Ovary (tissue), 3 donors: ENCODE measurements at regions not wholly inside any gene's neighbourhood (a gene's known extent, or its start where the extent isn't known, plus 50 kb on each side); places are given as distances from the start of the nearest gene placed in this dataset.

ENCODE experiments used
- EP300 ChIP-seq: sonication (generic); formaldehyde crosslinking; IDR thresholded peaks from one replicate; pipeline ENCODE4 v1.6.1; 2017; ENCODE audit warnings: antibody characterized with exemption
- POLR2A ChIP-seq: fragments of 450-650 bp; IDR thresholded peaks from one replicate; pipeline ENCODE4 v1.6.1; 2017; ENCODE audit warnings: antibody characterized with exemption, mild to moderate bottlenecking, moderate library complexity
- TF ChIP-seq, protein P1 (sequence below), 3 donors: fragments of 450-650 bp in 2 of 3; fragments of 200-600 bp in 1 of 3; IDR thresholded peaks; one replicate each; pipeline versions ENCODE4 v1.5.1 to v1.8.0; 2016 to 2022; ENCODE audit warnings: antibody characterized with exemption in 3 of 3, mild to moderate bottlenecking in 1 of 3
- donor health status: DM: no; HTN: no; CAD: no.

GRCh38 chr17:62895320-62896301 is 70.4 kb upstream of the TANC2 start:
- TF ChIP-seq, protein P1, sequence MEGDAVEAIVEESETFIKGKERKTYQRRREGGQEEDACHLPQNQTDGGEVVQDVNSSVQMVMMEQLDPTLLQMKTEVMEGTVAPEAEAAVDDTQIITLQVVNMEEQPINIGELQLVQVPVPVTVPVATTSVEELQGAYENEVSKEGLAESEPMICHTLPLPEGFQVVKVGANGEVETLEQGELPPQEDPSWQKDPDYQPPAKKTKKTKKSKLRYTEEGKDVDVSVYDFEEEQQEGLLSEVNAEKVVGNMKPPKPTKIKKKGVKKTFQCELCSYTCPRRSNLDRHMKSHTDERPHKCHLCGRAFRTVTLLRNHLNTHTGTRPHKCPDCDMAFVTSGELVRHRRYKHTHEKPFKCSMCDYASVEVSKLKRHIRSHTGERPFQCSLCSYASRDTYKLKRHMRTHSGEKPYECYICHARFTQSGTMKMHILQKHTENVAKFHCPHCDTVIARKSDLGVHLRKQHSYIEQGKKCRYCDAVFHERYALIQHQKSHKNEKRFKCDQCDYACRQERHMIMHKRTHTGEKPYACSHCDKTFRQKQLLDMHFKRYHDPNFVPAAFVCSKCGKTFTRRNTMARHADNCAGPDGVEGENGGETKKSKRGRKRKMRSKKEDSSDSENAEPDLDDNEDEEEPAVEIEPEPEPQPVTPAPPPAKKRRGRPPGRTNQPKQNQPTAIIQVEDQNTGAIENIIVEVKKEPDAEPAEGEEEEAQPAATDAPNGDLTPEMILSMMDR (IDR thresholded peaks at IDR 0.05) = no peak
- TF ChIP-seq POLR2A (no peak), EP300 (no peak)
